ENCODE measurements at regions not wholly inside any gene's neighbourhood (a gene's known extent, or its start where the extent isn't known, plus 50 kb on each side); places are given as distances from the start of the nearest gene placed in this dataset.

- no peaks in the 10 kb centered on the region for H3K79me2 ChIP-seq (ENCODE audit: control insufficient read depth, insufficient read depth, low read length)
- no TSS peak for BruUV-seq (replicated peaks)
- no peak overlapping the region for H3K4me3 ChIP-seq (replicated peaks in 1 of 3; ENCODE audit: insufficient read depth in 1 of 3, low read depth in 1 of 3, low read length in 3 of 3)
- no peaks in the 10 kb centered on the region for H3K9me1 ChIP-seq (replicated peaks; ENCODE audit: control insufficient read depth, extremely low read depth, insufficient read depth, low read length)
- H2AFZ ChIP-seq (ENCODE audit: low read depth, low read length) = no peak overlapping the region
- intact Hi-C loops (cut with micrococcal nuclease) (no loop called here), dilution Hi-C loops (cut with MboI; ENCODE audit: extremely low pct_ligation_motif_present, low sequenced_read_pairs) (no loop called here)
- no peaks in the 10 kb centered on the region for H3K27me3 ChIP-seq (ENCODE audit: control insufficient read depth in 2 of 2, insufficient read depth in 2 of 2, low read length in 2 of 2)
- POLR2A ChIA-PET = no interaction called here
- DNase-seq (ENCODE audit: low read depth, low spot score) (no peak), FAIRE-seq (no peak)
- no peak overlapping the region for H3K27ac ChIP-seq (ENCODE audit: insufficient read depth, low read depth, low read length)
- CTCF ChIA-PET = interaction anchor here (0.9 kb wide), 1 partner anchor 220 kb away, joined by 3 read pairs; no protein-coding TSS in a partner anchor
- no peaks in the 10 kb centered on the region for H3K9me3 ChIP-seq (replicated peaks; ENCODE audit: control insufficient read depth, insufficient read depth, low read length)
- no peaks in the 10 kb centered on the region for H3K4me1 ChIP-seq (ENCODE audit: control insufficient read depth, extremely low read depth, insufficient read depth, low read length)
- no peak overlapping the region for H3K4me2 ChIP-seq (ENCODE audit: insufficient read depth, low read length)
- no peak for TF ChIP-seq POLR2A (IDR thresholded peaks at IDR 0.05; ENCODE audit: low read depth, low read length)
- no peak for TF ChIP-seq FOS (IDR thresholded peaks at IDR 0.05; ENCODE audit: borderline replicate concordance, insufficient read depth, low read length)
- TF ChIP-seq MYC (IDR thresholded peaks at IDR 0.05; ENCODE audit: low read depth, low read length) = no peak
- TF ChIP-seq POLR2AphosphoS5 (IDR thresholded peaks at IDR 0.05; ENCODE audit: insufficient read depth, low read depth, low read length) = no peak
- TF ChIP-seq GATA2 (IDR thresholded peaks at IDR 0.05; ENCODE audit: insufficient read depth, insufficient read length, low read depth, low read length) = no peak
- TF ChIP-seq MAX (IDR thresholded peaks at IDR 0.05; ENCODE audit: insufficient read depth, insufficient read length) = no peak
- no peak for TF ChIP-seq CTCF (IDR thresholded peaks at IDR 0.05; ENCODE audit: extremely low read depth in 1 of 2, insufficient read depth in 1 of 2, low read depth in 1 of 2, low read length in 2 of 2)
- no peak for TF ChIP-seq JUN (IDR thresholded peaks at IDR 0.05; ENCODE audit: borderline replicate concordance, insufficient read depth, insufficient read length, low read depth)
- TF ChIP-seq EZH2 (IDR thresholded peaks at IDR 0.05; ENCODE audit: borderline replicate concordance, low read depth, low read length, severe bottlenecking) = no peak
- H4K20me1 ChIP-seq (replicated peaks; ENCODE audit: control insufficient read depth, extremely low read depth, insufficient read depth, low read length) = no peaks in the 10 kb centered on the region
- no peaks in the 10 kb centered on the region for H3K36me3 ChIP-seq (ENCODE audit: control insufficient read depth in 2 of 2, extremely low read depth in 1 of 2, insufficient read depth in 2 of 2, low read length in 2 of 2)
- H3K9ac ChIP-seq (replicated peaks; ENCODE audit: extremely low read depth, insufficient read depth, low read length) = no peak overlapping the region
Observed at GRCh38 chr4:141543176-141543575, 93.2 kb upstream of the IL15 start.
